SU-DHL-6 (cell line): ENCODE measurements at regions not wholly inside any gene's neighbourhood (a gene's known extent, or its start where the extent isn't known, plus 50 kb on each side); places are given as distances from the start of the nearest gene placed in this dataset.

Experiments used
- H2AFZ ChIP-seq: fragments of 200-600 bp; sonication (generic); 2 replicates; pipeline ENCODE4 v1.6.1; 2014; ENCODE audit warnings: low read depth, mild to moderate bottlenecking, moderate library complexity, mixed read lengths, antibody characterized with exemption, low read length; ENCODE audit not compliant: severe bottlenecking
- H3F3A ChIP-seq: fragments of 200-600 bp; shearing (Covaris generic); 2 replicates; pipeline ENCODE4 v1.6.0; 2016; ENCODE audit warnings: antibody characterized with exemption, mild to moderate bottlenecking; ENCODE audit not compliant: insufficient read depth
- H3K27ac ChIP-seq: fragments of 200-600 bp; sonication (generic); 2 replicates; pipeline ENCODE4 v1.5.1; 2016; ENCODE audit warnings: low read depth, mild to moderate bottlenecking, low read length, moderate library complexity, mixed read lengths
- H3K27me3 ChIP-seq: fragments of 200-600 bp; sonication (generic), shearing (Covaris generic); 2 replicates; pipeline ENCODE4 v1.6.0; 2014; ENCODE audit warnings: mild to moderate bottlenecking, low read length
- H3K36me3 ChIP-seq: fragments of 200-600 bp; sonication (generic); 2 replicates; pipeline ENCODE4 v1.6.1; 2014; ENCODE audit warnings: mild to moderate bottlenecking, low read length, mixed read lengths
- H3K4me2 ChIP-seq: fragments of 300-600, 200-600 bp; shearing (Covaris generic), sonication (generic); 2 replicates; pipeline ENCODE4 v1.6.0; 2014; ENCODE audit warnings: low read length, low read depth, mild to moderate bottlenecking; ENCODE audit not compliant: poor library complexity, severe bottlenecking
- H3K4me3 ChIP-seq: fragments of 200-600 bp; sonication (generic); 2 replicates; pipeline ENCODE4 v1.5.1; 2014; ENCODE audit warnings: antibody characterized with exemption, low read length, mild to moderate bottlenecking, mixed read lengths; ENCODE audit not compliant: insufficient read depth, poor library complexity, severe bottlenecking
- H3K79me2 ChIP-seq: fragments of 200-600 bp; sonication (generic); 2 replicates; pipeline ENCODE4 v1.6.1; 2014; ENCODE audit warnings: mild to moderate bottlenecking, low read length, moderate library complexity; ENCODE audit not compliant: insufficient read depth
- H3K9ac ChIP-seq: fragments of 200-600 bp; sonication (generic); 2 replicates; pipeline ENCODE4 v1.7.0; 2014; ENCODE audit warnings: mild to moderate bottlenecking, low read length
- H3K9me2 ChIP-seq: fragments of 200-600 bp; sonication (generic); replicated peaks from 2 replicates; pipeline ENCODE4 v1.6.1; 2014; ENCODE audit warnings: low read length; ENCODE audit not compliant: insufficient read depth
- H3K9me3 ChIP-seq: fragments of 200-600 bp; sonication (generic); 2 replicates; pipeline ENCODE4 v1.6.1; 2014; ENCODE audit warnings: low read length, mixed read lengths; ENCODE audit not compliant: insufficient read depth
- H4K20me1 ChIP-seq: fragments of 200-600 bp; sonication (generic); 2 replicates; pipeline ENCODE4 v1.6.1; 2014; ENCODE audit warnings: low read depth, mild to moderate bottlenecking, antibody characterized with exemption, low read length, moderate library complexity, mixed read lengths
- CTCF ChIP-seq: fragments of 200-600 bp; sonication (generic); IDR thresholded peaks from one replicate; pipeline ENCODE4 v1.5.1; 2017; ENCODE audit warnings: antibody characterized with exemption, mild to moderate bottlenecking, low read length, moderate library complexity; ENCODE audit not compliant: insufficient read depth, poor library complexity, severe bottlenecking
- EZH2phosphoT487 ChIP-seq: fragments of 200-600 bp; sonication (generic), shearing (Covaris generic); conservative IDR thresholded peaks from 2 replicates; pipeline ENCODE4 v1.6.1; 2018; ENCODE audit warnings: mild to moderate bottlenecking, antibody characterized with exemption, low read length, moderate library complexity, mixed read lengths

- Histone ChIP-seq H3K4me2 (no peak overlapping the region), H3K4me3 (no peak overlapping the region), H3K9me2 (no peaks in the 10 kb centered on the region), H4K20me1 (no peaks in the 10 kb centered on the region), H3K27me3 (no peaks in the 10 kb centered on the region), H3K27ac (no peak overlapping the region), H2AFZ (no peak overlapping the region), H3K9ac (no peak overlapping the region), H3F3A (no peaks in the 10 kb centered on the region), H3K36me3 (no peaks in the 10 kb centered on the region), H3K79me2 (no peaks in the 10 kb centered on the region), H3K9me3 (no peaks in the 10 kb centered on the region)
- no peak for TF ChIP-seq CTCF
- TF ChIP-seq EZH2phosphoT487 = no peak
Observed at GRCh38 chr7:113402482-113402881, 284.1 kb upstream of the SMIM30 start.

- no peak overlapping the region for H3K4me3 ChIP-seq
- no peak overlapping the region for H3K4me2 ChIP-seq
- TF ChIP-seq CTCF = no peak
- H2AFZ ChIP-seq = no peak overlapping the region
- no peaks in the 10 kb centered on the region for H3K36me3 ChIP-seq
- no peaks in the 10 kb centered on the region for H4K20me1 ChIP-seq
- H3K9me3 ChIP-seq = no peaks in the 10 kb centered on the region
- no peak overlapping the region for H3K9ac ChIP-seq
- H3K27ac ChIP-seq = no peak overlapping the region
- H3F3A ChIP-seq = no peaks in the 10 kb centered on the region
- no peaks in the 10 kb centered on the region for H3K27me3 ChIP-seq
- no peaks in the 10 kb centered on the region for H3K79me2 ChIP-seq
- no peaks in the 10 kb centered on the region for H3K9me2 ChIP-seq
Observed at GRCh38 chr7:113402005-113402404, 283.7 kb upstream of the SMIM30 start.

- H3K4me3 ChIP-seq = no peak overlapping the region
- no peak overlapping the region for H3K4me2 ChIP-seq
- no peaks in the 10 kb centered on the region for H3K27me3 ChIP-seq
- no peaks in the 10 kb centered on the region for H3K36me3 ChIP-seq
- no peaks in the 10 kb centered on the region for H3F3A ChIP-seq
- H3K79me2 ChIP-seq = no peaks in the 10 kb centered on the region
- TF ChIP-seq EZH2phosphoT487 (no peak), CTCF (no peak)
- H2AFZ ChIP-seq = no peak overlapping the region
- H3K27ac ChIP-seq = no peak overlapping the region
- H3K9me3 ChIP-seq = no peaks in the 10 kb centered on the region
- no peak overlapping the region for H3K9ac ChIP-seq
- H3K9me2 ChIP-seq = no peaks in the 10 kb centered on the region
- H4K20me1 ChIP-seq = no peaks in the 10 kb centered on the region
Observed at GRCh38 chr7:113394856-113395255, 276.5 kb upstream of the SMIM30 start.
